GM23338 (cell line): ENCODE measurements at regions not wholly inside any gene's neighbourhood (a gene's known extent, or its start where the extent isn't known, plus 50 kb on each side); places are given as distances from the start of the nearest gene placed in this dataset.
A peak's percentile ranks its signal among the peaks of the same experiment; 100 is the strongest.

Source experiments
- ATAC-seq: fragments of 200-7000 bp; cut with Tn5 transposase; 3 replicates; pipeline ENCODE4 v1.9.1; 2020
- DNase-seq: peaks from one replicate; pipeline ENCODE4 v3.0.0-alpha.2; 2015; ENCODE audit warnings: low spot score
- H2AFZ ChIP-seq: fragments of 200-600 bp; sonication (generic); 2 replicates; pipeline ENCODE4 v1.8.0; 2016; ENCODE audit warnings: antibody characterized with exemption, mild to moderate bottlenecking, moderate library complexity
- H3F3A ChIP-seq: fragments of 200-600 bp; sonication (generic); replicated peaks from 2 replicates; pipeline ENCODE4 v1.8.0; 2017; ENCODE audit warnings: antibody characterized with exemption, mixed run types, low read depth
- H3K27ac ChIP-seq: fragments of 200-600 bp; sonication (generic); 2 replicates; pipeline ENCODE4 v1.6.1; 2016; ENCODE audit warnings: low read depth
- H3K27me3 ChIP-seq: fragments of 200-600 bp; sonication (generic); 2 replicates; pipeline ENCODE4 v1.8.0; 2016; ENCODE audit warnings: mild to moderate bottlenecking, mixed run types, moderate library complexity; ENCODE audit not compliant: insufficient read depth
- H3K36me3 ChIP-seq: fragments of 200-600 bp; sonication (generic); 2 replicates; pipeline ENCODE4 v1.8.0; 2016; ENCODE audit warnings: mild to moderate bottlenecking; ENCODE audit not compliant: insufficient read depth
- H3K4me1 ChIP-seq: fragments of 200-600 bp; sonication (generic); 2 replicates; pipeline ENCODE4 v1.8.0; 2016; ENCODE audit warnings: mild to moderate bottlenecking, moderate library complexity; ENCODE audit not compliant: insufficient read depth
- H3K4me2 ChIP-seq: fragments of 200-600 bp; sonication (generic); 2 replicates; pipeline ENCODE4 v1.7.1; 2017; ENCODE audit warnings: mixed run types
- H3K4me3 ChIP-seq: fragments of 200-600 bp; sonication (generic); 2 replicates; pipeline ENCODE4 v1.6.1; 2016; ENCODE audit warnings: mixed run types
- H3K79me2 ChIP-seq: fragments of 200-600 bp; sonication (generic); replicated peaks from 2 replicates; pipeline ENCODE4 v1.8.0; 2017; ENCODE audit warnings: mild to moderate bottlenecking; ENCODE audit not compliant: insufficient read depth
- H3K9me2 ChIP-seq: fragments of 200-600 bp; sonication (generic); 2 replicates; pipeline ENCODE4 v1.8.0; 2017; ENCODE audit not compliant: insufficient read depth
- H4K20me1 ChIP-seq: fragments of 200-600 bp; sonication (generic); replicated peaks from 2 replicates; pipeline ENCODE4 v1.8.0; 2017; ENCODE audit warnings: mild to moderate bottlenecking; ENCODE audit not compliant: insufficient read depth
- H3K27ac Mint-ChIP-seq: 2 replicates; pipeline ENCODE4 v1.8.0; 2020; ENCODE audit warnings: inconsistent platforms, mild to moderate bottlenecking, moderate library complexity, mixed read lengths
- H3K27me3 Mint-ChIP-seq: 3 replicates; pipeline ENCODE4 v1.8.0; 2022; ENCODE audit warnings: low read depth, mild to moderate bottlenecking, moderate library complexity, mixed read lengths, inconsistent platforms; ENCODE audit not compliant: insufficient read depth, poor library complexity
- H3K36me3 Mint-ChIP-seq: 3 replicates; pipeline ENCODE4 v1.8.0; 2021; ENCODE audit warnings: low read depth, mild to moderate bottlenecking, inconsistent platforms, moderate library complexity, mixed read lengths
- H3K4me1 Mint-ChIP-seq: 3 replicates; pipeline ENCODE4 v1.8.0; 2020; ENCODE audit warnings: mild to moderate bottlenecking, inconsistent platforms, mixed read lengths
- H3K4me3 Mint-ChIP-seq: 3 replicates; pipeline ENCODE4 v1.8.0; 2021; ENCODE audit warnings: moderate library complexity, mild to moderate bottlenecking, inconsistent platforms, mixed read lengths
- H3K9me3 Mint-ChIP-seq: 3 replicates; pipeline ENCODE4 v1.8.0; 2020; ENCODE audit warnings: moderate library complexity, mild to moderate bottlenecking, inconsistent platforms, mixed read lengths
- CREB1 ChIP-seq: fragments of 250-450 bp; sonication (Bioruptor Pico); IDR thresholded peaks from 2 replicates; pipeline ENCODE4 v1.5.0; 2020; ENCODE audit warnings: low read depth, mild to moderate bottlenecking, moderate library complexity
- EZH2 ChIP-seq: fragments of 200-600 bp; sonication (generic); IDR thresholded peaks from one replicate; pipeline ENCODE4 v1.8.0; 2017; ENCODE audit warnings: antibody characterized with exemption, mild to moderate bottlenecking, low read depth; ENCODE audit not compliant: unreplicated experiment
- EZH2phosphoT487 ChIP-seq: fragments of 200-600 bp; sonication (generic); IDR thresholded peaks from one replicate; pipeline ENCODE4 v1.8.1; 2018; ENCODE audit warnings: antibody characterized with exemption; ENCODE audit not compliant: unreplicated experiment
- JUNB ChIP-seq: IDR thresholded peaks from one replicate; pipeline ENCODE4 v1.6.1; 2016; ENCODE audit warnings: antibody characterized with exemption; ENCODE audit not compliant: unreplicated experiment
- NANOG ChIP-seq: IDR thresholded peaks from 2 replicates; pipeline ENCODE4 v1.6.1; 2016; ENCODE audit warnings: antibody characterized with exemption, borderline replicate concordance
- POLR2AphosphoS5 ChIP-seq: IDR thresholded peaks from 2 replicates; pipeline ENCODE4 v1.6.1; 2016; ENCODE audit warnings: antibody characterized with exemption, low read depth
- STAT1 ChIP-seq: IDR thresholded peaks from one replicate; pipeline ENCODE4 v1.6.1; 2016; ENCODE audit warnings: antibody characterized with exemption; ENCODE audit not compliant: unreplicated experiment
- ZNF114 ChIP-seq: fragments of 250-450 bp; sonication (Bioruptor Pico); IDR thresholded peaks from 2 replicates; pipeline ENCODE4 v1.5.0; 2020; ENCODE audit warnings: mild to moderate bottlenecking, moderate library complexity
- ZNF331 ChIP-seq: fragments of 250-450 bp; sonication (Bioruptor Pico); IDR thresholded peaks from 2 replicates; pipeline ENCODE4 v1.5.0; 2020; ENCODE audit warnings: low read depth, mild to moderate bottlenecking, moderate library complexity
- TF ChIP-seq, protein P1 (sequence below), 2 experiments: fragments of 200-600 bp in 1 of 2; sonication (generic) in 1 of 2; conservative IDR thresholded peaks; 2 replicates each; pipeline versions ENCODE4 v1.5.1 to v1.6.1; 2016 to 2017; ENCODE audit warnings: antibody characterized with exemption in 2 of 2, low read depth in 2 of 2, mild to moderate bottlenecking in 2 of 2, moderate library complexity in 1 of 2
- TF ChIP-seq, protein P2 (sequence below): IDR thresholded peaks from 2 replicates; pipeline ENCODE4 v1.6.1; 2016; ENCODE audit warnings: antibody characterized with exemption

DNA sequence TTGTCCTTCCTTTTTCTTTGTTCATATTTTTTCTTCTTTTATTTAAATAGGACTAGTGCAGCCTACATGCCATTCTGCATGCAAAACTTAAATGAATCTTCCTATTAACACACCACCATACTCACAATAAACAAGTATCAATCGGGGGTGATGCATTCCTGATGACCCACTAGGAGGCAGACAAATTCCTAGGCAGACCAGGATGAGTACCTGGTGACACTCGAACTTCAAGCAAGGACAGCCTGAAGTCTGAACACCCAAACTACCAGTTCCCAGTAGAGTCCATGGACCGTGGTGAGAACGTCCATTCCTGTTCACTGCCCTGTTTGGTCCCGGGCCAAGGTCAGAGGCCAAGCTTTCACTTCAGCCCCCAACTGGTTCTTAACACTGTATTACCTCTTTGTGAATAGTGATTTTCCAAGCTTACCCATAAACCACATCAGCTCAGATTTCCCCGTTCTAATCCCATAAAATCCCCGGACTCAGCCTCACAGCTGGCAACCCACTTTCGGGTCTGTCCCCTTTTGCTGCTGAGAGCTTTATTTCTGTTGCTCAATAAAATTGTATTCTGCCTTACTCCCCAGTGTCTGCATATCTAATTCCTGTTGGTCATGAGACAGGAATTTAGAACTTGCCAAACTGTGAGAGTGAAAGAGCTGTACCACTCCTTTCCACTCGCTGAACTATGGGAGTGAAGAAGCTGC lies 1286.6 kb downstream of the FSTL5 start:
- H3K27ac Mint-ChIP-seq: no peak overlapping the region
- no peak overlapping the region for H3K4me2 ChIP-seq
- no peak for TF ChIP-seq EZH2
- TF ChIP-seq, protein P1, sequence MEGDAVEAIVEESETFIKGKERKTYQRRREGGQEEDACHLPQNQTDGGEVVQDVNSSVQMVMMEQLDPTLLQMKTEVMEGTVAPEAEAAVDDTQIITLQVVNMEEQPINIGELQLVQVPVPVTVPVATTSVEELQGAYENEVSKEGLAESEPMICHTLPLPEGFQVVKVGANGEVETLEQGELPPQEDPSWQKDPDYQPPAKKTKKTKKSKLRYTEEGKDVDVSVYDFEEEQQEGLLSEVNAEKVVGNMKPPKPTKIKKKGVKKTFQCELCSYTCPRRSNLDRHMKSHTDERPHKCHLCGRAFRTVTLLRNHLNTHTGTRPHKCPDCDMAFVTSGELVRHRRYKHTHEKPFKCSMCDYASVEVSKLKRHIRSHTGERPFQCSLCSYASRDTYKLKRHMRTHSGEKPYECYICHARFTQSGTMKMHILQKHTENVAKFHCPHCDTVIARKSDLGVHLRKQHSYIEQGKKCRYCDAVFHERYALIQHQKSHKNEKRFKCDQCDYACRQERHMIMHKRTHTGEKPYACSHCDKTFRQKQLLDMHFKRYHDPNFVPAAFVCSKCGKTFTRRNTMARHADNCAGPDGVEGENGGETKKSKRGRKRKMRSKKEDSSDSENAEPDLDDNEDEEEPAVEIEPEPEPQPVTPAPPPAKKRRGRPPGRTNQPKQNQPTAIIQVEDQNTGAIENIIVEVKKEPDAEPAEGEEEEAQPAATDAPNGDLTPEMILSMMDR (conservative IDR thresholded peaks at IDR 0.05; ENCODE audit: low read depth in 2 of 2): peak; percentile 20 to 52
- H3K4me3 ChIP-seq: no peak overlapping the region
- H3K79me2 ChIP-seq: no peaks in the 10 kb centered on the region
- peaks cover 2% of the 10 kb centered on the region; the same call in 2 of the 3 replicates for H3K9me3 Mint-ChIP-seq
- ATAC-seq: no peak
- no peak overlapping the region for H3K4me3 Mint-ChIP-seq
- 0 out of 3 replicates have a peak, but pooled peaks cover 2% of the 10 kb centered on the region for H3K4me1 Mint-ChIP-seq
- peak; percentile 6 for DNase-seq
- H3K9me2 ChIP-seq: peaks cover 2% of the 10 kb centered on the region; the same call in 1 of the 2 replicates
- H3F3A ChIP-seq: no peaks in the 10 kb centered on the region
- H4K20me1 ChIP-seq: no peaks in the 10 kb centered on the region
- no peaks in the 10 kb centered on the region for H3K27me3 Mint-ChIP-seq
- H3K27ac ChIP-seq: no peak overlapping the region
- no peaks in the 10 kb centered on the region for H3K36me3 Mint-ChIP-seq
- H2AFZ ChIP-seq: 0 out of 2 replicates have a peak overlapping the region, but pooled peaks have one; percentile 43
- no peaks in the 10 kb centered on the region for H3K4me1 ChIP-seq
- no peaks in the 10 kb centered on the region for H3K36me3 ChIP-seq
- H3K27me3 ChIP-seq: no peaks in the 10 kb centered on the region

DNA sequence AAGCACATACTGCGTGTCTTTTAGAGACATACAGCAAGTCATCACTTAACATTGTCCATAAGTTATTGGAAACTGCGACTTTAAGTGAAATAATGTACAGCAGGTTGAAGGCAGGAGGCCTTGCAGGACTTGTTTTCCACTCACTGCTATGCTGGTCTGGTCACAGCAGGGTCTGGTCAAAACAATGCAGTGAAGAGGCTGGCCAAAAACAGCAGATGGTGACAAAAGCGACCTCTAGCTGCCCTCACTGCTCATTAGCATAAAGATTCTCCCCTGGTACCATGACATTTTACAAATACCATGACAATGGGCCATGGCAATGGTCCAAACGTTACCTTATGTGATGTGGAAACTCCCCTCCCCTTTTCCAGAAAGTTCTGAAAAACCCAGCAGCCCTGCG lies 1283.6 kb downstream of the FSTL5 start:
- no peak overlapping the region for H3K4me3 Mint-ChIP-seq
- H3K27ac ChIP-seq: no peak overlapping the region
- ATAC-seq (no peak), DNase-seq (no peak)
- no peaks in the 10 kb centered on the region for H3F3A ChIP-seq
- no peak overlapping the region for H3K27ac Mint-ChIP-seq
- H3K4me3 ChIP-seq: no peak overlapping the region
- no peaks in the 10 kb centered on the region for H4K20me1 ChIP-seq
- peaks cover 2% of the 10 kb centered on the region for H3K27me3 Mint-ChIP-seq
- peak overlapping the region; percentile 43; the same call in 1 of the 2 replicates for H2AFZ ChIP-seq
- no peaks in the 10 kb centered on the region for H3K36me3 Mint-ChIP-seq
- no peaks in the 10 kb centered on the region for H3K79me2 ChIP-seq
- H3K27me3 ChIP-seq: no peaks in the 10 kb centered on the region
- H3K4me1 ChIP-seq: no peaks in the 10 kb centered on the region
- H3K9me3 Mint-ChIP-seq: peaks cover 7% of the 10 kb centered on the region; the same call in 2 of the 3 replicates
- H3K9me2 ChIP-seq: peaks cover 2% of the 10 kb centered on the region; the same call in 1 of the 2 replicates
- H3K4me2 ChIP-seq: no peak overlapping the region
- 0 out of 3 replicates have a peak, but pooled peaks cover 2% of the 10 kb centered on the region for H3K4me1 Mint-ChIP-seq
- H3K36me3 ChIP-seq: no peaks in the 10 kb centered on the region
- no peak for TF ChIP-seq POLR2AphosphoS5
- TF ChIP-seq EZH2: no peak
- no peak for TF ChIP-seq STAT1
- TF ChIP-seq, protein P1 (conservative IDR thresholded peaks at IDR 0.05; ENCODE audit: low read depth in 2 of 2): no peak
- TF ChIP-seq CREB1 (CRISPR knock-in tag): no peak
- TF ChIP-seq ZNF331 (CRISPR knock-in tag): no peak
- no peak for TF ChIP-seq JUNB
- TF ChIP-seq ZNF114: no peak
- TF ChIP-seq, protein P2, sequence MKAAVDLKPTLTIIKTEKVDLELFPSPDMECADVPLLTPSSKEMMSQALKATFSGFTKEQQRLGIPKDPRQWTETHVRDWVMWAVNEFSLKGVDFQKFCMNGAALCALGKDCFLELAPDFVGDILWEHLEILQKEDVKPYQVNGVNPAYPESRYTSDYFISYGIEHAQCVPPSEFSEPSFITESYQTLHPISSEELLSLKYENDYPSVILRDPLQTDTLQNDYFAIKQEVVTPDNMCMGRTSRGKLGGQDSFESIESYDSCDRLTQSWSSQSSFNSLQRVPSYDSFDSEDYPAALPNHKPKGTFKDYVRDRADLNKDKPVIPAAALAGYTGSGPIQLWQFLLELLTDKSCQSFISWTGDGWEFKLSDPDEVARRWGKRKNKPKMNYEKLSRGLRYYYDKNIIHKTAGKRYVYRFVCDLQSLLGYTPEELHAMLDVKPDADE: no peak
- no peak for TF ChIP-seq EZH2phosphoT487
- no peak for TF ChIP-seq NANOG
